HG03108 (cell line): ENCODE measurements at regions not wholly inside any gene's neighbourhood (a gene's known extent, or its start where the extent isn't known, plus 50 kb on each side); places are given as distances from the start of the nearest gene placed in this dataset.
"Not testable (repeated sequence)": the region's sequence is repeated elsewhere in the genome, so short reads cannot be mapped to it uniquely, and the experiment has no call there.

Source experiments
- ATAC-seq: cut with Tn5 transposase; IDR thresholded peaks from one replicate; pipeline ENCODE4 v1.9.1; 2021; ENCODE audit warnings: moderate library complexity; ENCODE audit not compliant: unreplicated experiment

- ATAC-seq: not testable (repeated sequence)
Observed at GRCh38 chr4:27813226-27813625, 952.6 kb downstream of the STIM2 start.

DNA sequence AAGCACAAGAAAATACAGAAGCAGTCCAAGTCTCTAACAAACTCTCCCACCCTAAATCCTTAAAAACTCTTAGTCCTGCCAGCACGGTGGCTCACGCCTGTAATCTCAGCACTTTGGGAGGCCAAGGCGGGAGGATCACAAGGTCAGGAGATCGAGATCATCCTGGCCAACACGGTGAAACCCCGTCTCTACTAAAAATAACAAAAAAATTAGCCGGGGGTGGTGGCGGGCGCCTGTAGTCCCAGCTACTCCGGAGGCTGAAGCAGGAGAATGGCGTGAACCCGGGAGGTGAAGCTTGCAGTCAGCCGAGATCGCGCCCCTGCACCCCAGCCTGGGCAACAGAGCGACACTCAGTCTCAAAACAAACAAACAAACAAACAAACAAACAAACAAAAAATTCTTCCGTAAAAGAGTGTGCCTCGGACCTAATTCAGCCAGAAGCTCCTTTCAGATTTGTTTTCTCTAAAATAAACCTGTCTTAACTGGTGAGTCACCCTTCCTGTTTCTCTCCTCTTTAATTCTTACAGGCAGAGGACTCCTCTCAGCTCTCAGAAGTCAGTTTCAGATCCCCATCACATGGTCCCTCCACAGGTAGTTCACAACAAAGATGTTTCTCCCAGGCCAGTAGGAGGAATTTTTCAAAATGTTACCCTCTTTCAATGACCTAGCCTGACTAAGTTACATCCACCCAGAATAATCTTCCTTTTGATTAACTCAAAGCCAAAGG lies 953.2 kb downstream of the STIM2 start:
- not testable (repeated sequence) for ATAC-seq

DNA sequence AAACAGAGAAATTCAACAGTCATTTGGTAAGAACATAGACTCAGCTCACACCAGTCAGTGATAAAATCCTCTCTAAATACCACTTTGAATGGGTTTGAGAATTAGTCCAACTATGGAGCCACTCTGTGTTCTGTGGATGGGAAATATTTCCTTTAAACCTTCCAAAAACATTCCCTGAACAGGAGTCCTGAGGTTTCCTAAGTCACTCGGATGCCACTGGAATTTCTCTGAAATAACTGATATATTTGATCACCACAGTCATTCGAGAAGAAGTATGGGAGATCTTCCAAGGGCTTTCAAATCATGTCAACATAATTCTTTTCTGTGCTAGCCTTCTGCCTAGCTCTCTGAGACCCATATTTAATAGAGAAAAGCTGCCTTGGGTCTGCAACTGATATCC lies 958.6 kb downstream of the STIM2 start:
- ATAC-seq: no peak

- no peak for ATAC-seq
Observed at GRCh38 chr4:27828843-27829242, 968.2 kb downstream of the STIM2 start.

GRCh38 chr4:27830251-27830650 lies 969.6 kb downstream of the STIM2 start:
- no peak for ATAC-seq

DNA sequence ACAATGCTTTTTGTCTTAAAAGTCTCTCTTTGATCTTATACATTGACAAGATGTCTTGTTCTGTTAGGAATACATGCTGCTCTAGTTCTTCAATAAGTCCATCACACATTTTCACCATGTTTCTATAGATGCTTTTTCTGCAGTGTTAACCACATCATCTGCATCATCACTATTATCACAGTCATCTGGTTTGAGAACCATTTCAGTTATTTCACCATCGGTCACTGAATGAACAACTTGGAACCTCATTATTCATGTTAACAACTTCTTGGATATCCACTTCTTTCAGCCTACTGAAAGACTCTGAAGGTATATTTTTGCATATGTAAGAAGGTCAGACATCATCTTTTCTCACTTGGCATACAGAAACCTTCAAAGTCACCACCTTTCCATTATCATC lies 975.2 kb downstream of the STIM2 start:
- ATAC-seq: no peak

- ATAC-seq: no peak
Observed at GRCh38 chr4:27836523-27836922, 975.9 kb downstream of the STIM2 start.

GRCh38 chr4:27843776-27844175 lies 983.1 kb downstream of the STIM2 start:
- no peak for ATAC-seq

DNA sequence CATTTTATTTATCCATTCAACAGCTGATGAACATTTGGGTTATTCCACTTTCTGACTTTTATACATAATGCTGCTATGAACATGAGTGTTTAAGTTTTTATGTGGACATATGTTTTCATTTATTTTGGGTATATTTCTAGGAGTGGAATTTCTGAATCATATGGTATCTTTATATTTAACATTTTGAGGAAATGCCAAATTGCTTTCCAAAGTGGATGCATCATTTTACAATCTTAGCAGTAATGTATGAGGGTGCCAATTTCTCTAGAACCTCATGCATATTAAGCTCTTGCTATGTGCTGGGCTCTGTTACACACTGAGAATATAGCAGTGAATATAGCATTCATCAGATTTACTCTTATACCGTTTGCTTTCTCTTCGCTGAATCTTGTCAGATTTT lies 983.7 kb downstream of the STIM2 start:
- no peak for ATAC-seq

DNA sequence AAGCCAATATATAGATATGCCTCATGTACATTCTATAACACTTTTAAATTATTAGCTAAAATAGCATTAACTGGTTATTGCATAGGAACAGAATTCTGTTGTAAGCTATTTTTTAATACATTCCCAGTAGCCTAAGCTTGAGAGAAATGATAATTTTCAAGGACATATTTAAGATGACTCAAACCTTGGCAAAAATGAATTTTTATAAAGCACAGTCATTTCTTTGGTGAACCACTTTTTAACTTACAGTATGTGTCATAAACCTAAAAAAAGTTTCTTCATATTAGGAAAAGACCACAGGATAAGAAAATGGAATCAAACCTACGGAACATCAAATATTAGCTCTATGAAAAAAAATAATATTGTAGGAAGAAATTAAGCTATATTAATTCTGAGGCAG lies 986.3 kb downstream of the STIM2 start:
- no peak for ATAC-seq

DNA sequence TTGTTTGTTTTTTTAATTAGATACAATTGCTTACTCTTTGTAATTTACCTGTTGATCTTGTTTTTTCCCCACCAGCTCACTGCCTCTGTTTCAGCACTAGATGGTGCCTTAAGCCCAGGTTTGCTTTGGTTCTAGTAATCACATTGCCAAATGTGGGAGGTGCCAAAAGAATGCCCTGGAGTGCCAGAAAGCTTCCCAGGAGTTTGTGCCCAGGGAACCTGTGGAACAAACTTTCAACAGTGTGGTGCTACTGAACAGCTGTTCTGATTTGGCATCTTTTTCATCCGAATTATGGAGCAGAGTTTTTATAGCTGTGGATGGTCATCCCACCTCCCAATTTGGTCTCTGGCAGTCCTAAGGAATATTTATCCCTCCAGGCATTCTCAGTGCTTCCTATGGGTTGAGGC lies 1000.7 kb downstream of the STIM2 start:
- ATAC-seq: no peak

- ATAC-seq: no peak
Observed at GRCh38 chr4:27861802-27862201, 1001.2 kb downstream of the STIM2 start.

GRCh38 chr4:27873596-27873995 lies 1013.0 kb downstream of the STIM2 start:
- no peak for ATAC-seq

DNA sequence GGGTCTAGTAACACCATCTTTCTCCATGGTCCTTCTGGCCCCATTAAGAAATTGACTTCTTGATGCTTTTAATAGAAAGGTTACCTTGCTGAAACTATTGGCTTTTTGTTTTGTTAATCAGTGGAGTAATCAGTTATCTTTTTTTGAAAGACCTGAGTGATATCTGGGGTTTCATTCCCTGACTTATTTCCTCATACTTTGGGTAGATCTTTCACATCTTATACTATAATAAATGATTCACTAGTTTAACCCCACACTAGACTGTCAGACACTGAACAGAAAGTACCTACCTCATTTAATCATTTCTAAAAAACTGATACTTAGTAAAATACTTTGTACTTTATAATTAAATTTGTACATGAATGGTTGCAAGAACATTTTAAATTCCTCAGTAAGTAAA lies 1021.1 kb downstream of the STIM2 start:
- peak; percentile 81 for ATAC-seq

DNA sequence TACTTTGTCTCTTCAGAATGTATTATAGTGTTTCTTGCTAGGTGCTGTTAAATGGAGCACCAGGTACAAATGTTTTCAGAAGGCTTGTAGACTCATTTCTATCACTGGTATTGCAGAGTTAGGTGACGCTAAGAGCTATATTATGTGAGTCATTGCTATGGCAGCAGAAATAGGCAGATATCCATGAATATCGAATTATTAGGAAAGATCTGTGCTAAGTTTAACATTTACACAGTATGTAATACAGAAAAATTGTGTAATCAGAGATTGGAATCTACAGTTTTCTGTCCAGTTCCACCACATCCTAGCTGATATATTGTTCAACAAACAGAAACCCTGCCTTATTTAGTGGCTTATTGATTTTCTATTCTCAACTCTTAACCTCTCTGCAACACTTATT lies 1025.5 kb downstream of the STIM2 start:
- ATAC-seq: no peak

- no peak for ATAC-seq
Observed at GRCh38 chr4:27887646-27888045, 1027.0 kb downstream of the STIM2 start.

DNA sequence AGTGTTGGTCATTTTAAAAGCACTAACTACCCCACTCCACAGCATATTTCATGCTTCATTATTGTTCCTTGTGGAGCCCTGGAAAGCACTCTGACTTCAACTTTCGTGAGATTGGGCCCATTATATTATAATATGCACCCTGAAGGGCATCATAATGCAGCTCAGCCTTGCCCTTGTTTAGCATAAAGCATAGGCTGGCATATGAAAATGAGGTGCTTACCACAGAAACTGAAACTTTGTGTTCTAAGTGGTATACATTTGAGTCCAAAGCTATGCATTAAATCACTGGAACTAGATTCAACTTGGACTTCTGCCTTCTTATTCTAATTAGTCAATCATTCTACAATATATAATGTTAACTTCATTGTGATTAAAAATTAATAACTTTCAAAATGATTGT lies 1027.9 kb downstream of the STIM2 start:
- ATAC-seq: no peak

- ATAC-seq: no peak
Observed at GRCh38 chr4:27894951-27895350, 1034.3 kb downstream of the STIM2 start.

DNA sequence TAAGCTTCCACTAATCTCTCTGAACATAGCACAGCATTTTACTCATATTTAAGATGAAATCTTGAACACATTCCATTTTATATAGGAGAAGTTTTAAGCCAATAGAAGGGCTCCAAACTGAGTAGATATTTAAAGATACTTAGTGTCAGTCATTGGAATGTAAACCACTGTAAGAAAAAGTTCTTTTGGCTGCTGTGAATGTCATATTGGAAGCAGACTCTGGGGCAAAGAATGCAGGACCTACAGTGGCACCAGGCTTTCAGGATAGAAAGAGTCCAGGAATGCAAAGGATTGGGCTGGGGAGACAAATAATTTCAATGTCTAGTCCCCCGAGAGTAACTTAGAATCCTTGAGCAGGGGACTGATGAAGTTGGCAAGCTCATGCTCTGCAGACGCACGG lies 1047.7 kb downstream of the STIM2 start:
- ATAC-seq: no peak

GRCh38 chr4:27910227-27910626 lies 1049.6 kb downstream of the STIM2 start:
- ATAC-seq: no peak

DNA sequence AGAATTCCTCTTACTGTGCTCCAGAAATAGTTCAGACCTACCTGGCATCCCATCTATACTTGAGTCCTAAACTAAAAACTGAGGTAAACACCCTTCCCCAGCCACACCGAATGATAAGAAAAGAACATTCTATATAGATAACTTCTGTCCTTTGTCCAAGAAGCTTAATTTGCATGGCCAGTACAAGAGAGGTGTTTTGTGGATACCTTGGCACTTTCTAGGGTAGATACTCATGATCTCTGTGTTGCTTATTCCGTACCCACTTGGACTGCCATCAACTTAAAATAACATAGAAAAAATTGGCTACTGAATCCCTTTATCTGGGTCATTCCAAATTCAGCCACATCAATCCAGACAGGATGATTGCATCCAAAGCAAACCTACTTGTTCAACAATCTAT lies 1050.4 kb downstream of the STIM2 start:
- ATAC-seq: no peak

DNA sequence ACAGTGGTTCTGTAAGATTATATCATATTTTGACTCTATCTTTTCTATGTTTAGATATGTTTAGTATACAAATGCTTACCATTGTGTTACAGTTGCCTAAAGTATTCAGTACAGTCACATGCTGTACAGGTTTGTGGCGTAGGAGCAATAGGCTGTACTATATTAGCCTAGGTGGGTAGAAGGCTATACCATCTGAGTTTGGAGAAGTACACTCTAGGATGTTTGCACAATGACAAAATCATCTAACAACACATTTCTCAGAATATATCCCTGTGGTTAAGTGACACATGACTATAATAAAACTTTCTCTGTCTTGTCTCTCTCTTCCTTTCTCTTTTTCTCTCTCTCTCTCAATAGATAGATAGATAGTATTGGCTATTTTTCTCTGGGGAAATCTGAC lies 1053.1 kb downstream of the STIM2 start:
- ATAC-seq: no peak

DNA sequence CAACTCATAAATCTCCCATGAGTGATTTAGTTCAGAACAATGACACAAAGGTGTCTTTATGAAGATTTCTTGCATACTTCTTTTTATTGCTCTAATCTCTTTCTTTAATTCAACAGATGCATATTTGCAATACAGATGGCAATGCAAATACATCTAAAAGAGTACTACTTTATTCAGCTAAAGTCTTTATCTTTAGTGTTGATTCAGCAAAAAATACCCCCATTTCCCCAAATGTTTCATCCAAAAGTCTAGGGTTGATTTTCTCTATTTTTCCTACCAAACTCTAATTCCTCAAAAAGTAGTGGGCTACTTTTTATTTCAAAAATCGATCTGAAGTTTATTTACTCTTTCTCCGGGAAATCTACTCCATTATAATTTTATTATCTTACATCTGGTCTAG lies 1055.2 kb downstream of the STIM2 start:
- ATAC-seq: no peak
